ENCODE measurements at regions not wholly inside any gene's neighbourhood (a gene's known extent, or its start where the extent isn't known, plus 50 kb on each side); places are given as distances from the start of the nearest gene placed in this dataset.

- no peaks in the 10 kb centered on the region for H3K9me1 ChIP-seq (ENCODE audit: insufficient read depth, low read length)
- no peaks in the 10 kb centered on the region for H3K9me3 ChIP-seq (ENCODE audit: control insufficient read depth, insufficient read depth, low read length)
- ATAC-seq (ENCODE audit: low read depth), result no peak
- dilution Hi-C loops (cut with HindIII; ENCODE audit: low sequenced_read_pairs, unreplicated experiment), result no loop called here
- H3K23ac ChIP-seq (ENCODE audit: low read depth, low read length), result no peak overlapping the region
- H4K20me1 ChIP-seq (ENCODE audit: insufficient read depth, low read length), result no peaks in the 10 kb centered on the region
- no peak for TF ChIP-seq NFE2L2 (IDR thresholded peaks at IDR 0.05; ENCODE audit: low read depth, low read length)
- TF ChIP-seq, protein P1, sequence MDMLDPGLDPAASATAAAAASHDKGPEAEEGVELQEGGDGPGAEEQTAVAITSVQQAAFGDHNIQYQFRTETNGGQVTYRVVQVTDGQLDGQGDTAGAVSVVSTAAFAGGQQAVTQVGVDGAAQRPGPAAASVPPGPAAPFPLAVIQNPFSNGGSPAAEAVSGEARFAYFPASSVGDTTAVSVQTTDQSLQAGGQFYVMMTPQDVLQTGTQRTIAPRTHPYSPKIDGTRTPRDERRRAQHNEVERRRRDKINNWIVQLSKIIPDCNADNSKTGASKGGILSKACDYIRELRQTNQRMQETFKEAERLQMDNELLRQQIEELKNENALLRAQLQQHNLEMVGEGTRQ (IDR thresholded peaks at IDR 0.05; ENCODE audit: low read depth, low read length), result no peak
- no peak for TF ChIP-seq RCOR1 (IDR thresholded peaks at IDR 0.05; ENCODE audit: insufficient replicate concordance, low read length)
- TF ChIP-seq POLR2A (IDR thresholded peaks at IDR 0.05; ENCODE audit: low read depth, low read length), result no peak
- no peak for TF ChIP-seq RAD21 (IDR thresholded peaks at IDR 0.05; ENCODE audit: low read length)
- TF ChIP-seq RFX5 (IDR thresholded peaks at IDR 0.05; ENCODE audit: low read depth, low read length), result no peak
- no peak for TF ChIP-seq BHLHE40 (IDR thresholded peaks at IDR 0.05; ENCODE audit: low read depth, low read length)
- no peak for TF ChIP-seq MAZ (IDR thresholded peaks at IDR 0.05; ENCODE audit: borderline replicate concordance, low read depth, low read length)
- no peak for TF ChIP-seq ELK1 (IDR thresholded peaks at IDR 0.05; ENCODE audit: borderline replicate concordance, low read depth, low read length)
- TF ChIP-seq FOS (IDR thresholded peaks at IDR 0.05; ENCODE audit: low read depth, low read length), result no peak
- no peak for TF ChIP-seq MXI1 (IDR thresholded peaks at IDR 0.05; ENCODE audit: borderline replicate concordance, low read depth, low read length)
- no peak for TF ChIP-seq CEBPB (IDR thresholded peaks at IDR 0.05; ENCODE audit: low read depth, low read length)
- no peak for TF ChIP-seq CHD1 (IDR thresholded peaks at IDR 0.05; ENCODE audit: low read depth, low read length)
- TF ChIP-seq CTCF (conservative IDR thresholded peaks at IDR 0.05; ENCODE audit: low read depth, low read length), result no peak
- no peak for TF ChIP-seq SMC3 (IDR thresholded peaks at IDR 0.05; ENCODE audit: low read depth, low read length)
- TF ChIP-seq MAFK (IDR thresholded peaks at IDR 0.05; ENCODE audit: low read depth, low read length), result no peak
- no peak overlapping the region for H2BK5ac ChIP-seq (ENCODE audit: low read depth, low read length, poor library complexity, severe bottlenecking)
- no peak overlapping the region for H4K5ac ChIP-seq (ENCODE audit: low read depth, low read length)
- POLR2A ChIA-PET (ENCODE audit: unreplicated experiment), result no interaction called here
- no peak overlapping the region for H3K18ac ChIP-seq (ENCODE audit: low read depth, low read length)
- no peak overlapping the region for H2BK120ac ChIP-seq (ENCODE audit: low read depth, low read length)
- H3K9ac ChIP-seq (ENCODE audit: low read depth, low read length), result no peak overlapping the region
- no peak overlapping the region for H3K4ac ChIP-seq (ENCODE audit: low read depth, low read length)
- H3K79me1 ChIP-seq (ENCODE audit: low read depth in 1 of 2, low read length in 2 of 2), result no peaks in the 10 kb centered on the region
- H3K4me2 ChIP-seq (ENCODE audit: low read depth, low read length), result no peak overlapping the region
- no peak overlapping the region for H3K4me3 ChIP-seq (ENCODE audit: insufficient read depth, low read depth, low read length)
- in situ Hi-C loops (cut with MboI; ENCODE audit: low sequenced_read_pairs), result no loop called here
- H2BK20ac ChIP-seq (ENCODE audit: low read depth, low read length), result no peak overlapping the region
- no peak overlapping the region for H2AK5ac ChIP-seq (ENCODE audit: low read depth, low read length)
- no peaks in the 10 kb centered on the region for H3K4me1 ChIP-seq (ENCODE audit: control insufficient read depth, insufficient read depth, low read length)
- H3K56ac ChIP-seq (ENCODE audit: extremely low read depth, insufficient read depth, low read length), result no peak overlapping the region
- H2AK9ac ChIP-seq (replicated peaks; ENCODE audit: low read depth, low read length, poor library complexity), result no peak overlapping the region
- no peaks in the 10 kb centered on the region for H3K36me3 ChIP-seq (ENCODE audit: control insufficient read depth, insufficient read depth, low read length)
- H4K8ac ChIP-seq (ENCODE audit: low read depth in 2 of 2, low read length in 2 of 2), result no peak overlapping the region
- BruUV-seq (replicated peaks), result no TSS peak
- WGBS, 2 experiments (ENCODE audit: extremely low coverage in 2 of 2, insufficient read length in 1 of 2), result no CpG with 5 or more reads among the region's 2 CpGs
- no peaks in the 10 kb centered on the region for H3K27me3 ChIP-seq (ENCODE audit: control insufficient read depth, insufficient read depth, low read length)
- no peak overlapping the region for H4K91ac ChIP-seq (ENCODE audit: insufficient read depth, low read depth, low read length)
- CTCF ChIA-PET, result no interaction called here
- H2AFZ ChIP-seq (replicated peaks; ENCODE audit: low read length, poor library complexity), result no peak overlapping the region
- no peak for DNase-seq
- intact Hi-C loops (cut with micrococcal nuclease), result no loop called here
- H2BK15ac ChIP-seq (ENCODE audit: low read depth, low read length), result no peak overlapping the region
- no peak overlapping the region for H3K27ac ChIP-seq (ENCODE audit: insufficient read depth, low read length)
- no peak overlapping the region for H3K14ac ChIP-seq (replicated peaks; ENCODE audit: low read depth, low read length)
These were observed 332.5 kb upstream of the NRIP1 start for GRCh38 chr21:15397258-15397657.

All from IMR-90 (cell line).